ENCODE measurements at regions not wholly inside any gene's neighbourhood (a gene's known extent, or its start where the extent isn't known, plus 50 kb on each side); places are given as distances from the start of the nearest gene placed in this dataset.

DNA sequence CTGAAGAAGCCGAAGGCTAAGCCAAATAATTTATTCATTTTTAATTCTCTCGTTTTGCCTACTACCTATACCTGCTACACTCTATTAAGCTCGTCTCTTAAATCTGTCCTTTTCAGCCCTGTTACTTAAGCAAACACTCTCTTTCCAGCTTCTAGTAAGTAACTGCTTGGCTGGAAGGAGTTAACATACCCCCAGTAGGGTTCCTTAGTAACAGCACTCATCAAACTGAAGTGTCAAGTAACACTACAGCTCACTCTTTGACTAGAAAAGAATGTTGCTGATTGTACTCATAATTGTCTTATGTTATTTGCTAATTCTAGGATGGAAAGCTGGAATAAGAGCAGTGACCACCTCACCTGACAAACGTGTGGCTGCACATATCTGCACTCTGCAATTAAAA is 120.0 kb upstream of the SCN7A start:
- TF ChIP-seq, protein P1, sequence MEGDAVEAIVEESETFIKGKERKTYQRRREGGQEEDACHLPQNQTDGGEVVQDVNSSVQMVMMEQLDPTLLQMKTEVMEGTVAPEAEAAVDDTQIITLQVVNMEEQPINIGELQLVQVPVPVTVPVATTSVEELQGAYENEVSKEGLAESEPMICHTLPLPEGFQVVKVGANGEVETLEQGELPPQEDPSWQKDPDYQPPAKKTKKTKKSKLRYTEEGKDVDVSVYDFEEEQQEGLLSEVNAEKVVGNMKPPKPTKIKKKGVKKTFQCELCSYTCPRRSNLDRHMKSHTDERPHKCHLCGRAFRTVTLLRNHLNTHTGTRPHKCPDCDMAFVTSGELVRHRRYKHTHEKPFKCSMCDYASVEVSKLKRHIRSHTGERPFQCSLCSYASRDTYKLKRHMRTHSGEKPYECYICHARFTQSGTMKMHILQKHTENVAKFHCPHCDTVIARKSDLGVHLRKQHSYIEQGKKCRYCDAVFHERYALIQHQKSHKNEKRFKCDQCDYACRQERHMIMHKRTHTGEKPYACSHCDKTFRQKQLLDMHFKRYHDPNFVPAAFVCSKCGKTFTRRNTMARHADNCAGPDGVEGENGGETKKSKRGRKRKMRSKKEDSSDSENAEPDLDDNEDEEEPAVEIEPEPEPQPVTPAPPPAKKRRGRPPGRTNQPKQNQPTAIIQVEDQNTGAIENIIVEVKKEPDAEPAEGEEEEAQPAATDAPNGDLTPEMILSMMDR (IDR thresholded peaks at IDR 0.05), result no peak
- no peak for TF ChIP-seq POLR2A (IDR thresholded peaks at IDR 0.05)
